Endodermal cell (in vitro differentiated cells): ENCODE measurements at regions not wholly inside any gene's neighbourhood (a gene's known extent, or its start where the extent isn't known, plus 50 kb on each side); places are given as distances from the start of the nearest gene placed in this dataset.
"Not testable (repeated sequence)": the region's sequence is repeated elsewhere in the genome, so short reads cannot be mapped to it uniquely, and the experiment has no call there.

ENCODE experiments used
- DNase-seq: peaks from one replicate; pipeline ENCODE4 v3.0.0-alpha.2; 2017
- H3K27ac ChIP-seq: 2 replicates; pipeline ENCODE4 v1.5.1; 2013; ENCODE audit warnings: mild to moderate bottlenecking, low read depth, low read length, moderate library complexity
- H3K27me3 ChIP-seq: 2 replicates; pipeline ENCODE4 v1.6.1; 2013; ENCODE audit warnings: mild to moderate bottlenecking, low read length, moderate library complexity; ENCODE audit not compliant: insufficient read depth, control insufficient read depth, poor library complexity, severe bottlenecking
- H3K36me3 ChIP-seq: 2 replicates; pipeline ENCODE4 v1.7.0; 2013; ENCODE audit warnings: mild to moderate bottlenecking, low read length, moderate library complexity; ENCODE audit not compliant: control insufficient read depth, insufficient read depth
- H3K4me1 ChIP-seq: one replicate; pipeline ENCODE4 v1.7.0; 2013; ENCODE audit warnings: low read length; ENCODE audit not compliant: control insufficient read depth, insufficient read depth
- H3K4me3 ChIP-seq: 2 replicates; pipeline ENCODE4 v1.5.1; 2013; ENCODE audit warnings: mild to moderate bottlenecking, low read length, moderate library complexity
- H3K9ac ChIP-seq: 2 replicates; pipeline ENCODE4 v1.6.1; 2013; ENCODE audit warnings: mild to moderate bottlenecking, low read length, moderate library complexity; ENCODE audit not compliant: poor library complexity, severe bottlenecking; ENCODE audit errors: extremely low read depth
- H3K9me3 ChIP-seq: 2 replicates; pipeline ENCODE4 v1.6.1; 2013; ENCODE audit warnings: mild to moderate bottlenecking, low read length, moderate library complexity; ENCODE audit not compliant: control insufficient read depth
- H3K27ac Mint-ChIP-seq: 2 replicates; pipeline ENCODE4 v1.8.0; 2020; ENCODE audit warnings: mixed read lengths
- H3K27me3 Mint-ChIP-seq: 2 replicates; pipeline ENCODE4 v1.8.0; 2021; ENCODE audit warnings: mild to moderate bottlenecking, mixed read lengths; ENCODE audit not compliant: insufficient read depth
- H3K36me3 Mint-ChIP-seq: 2 replicates; pipeline ENCODE4 v1.8.0; 2020; ENCODE audit warnings: low read depth, mixed read lengths
- H3K4me1 Mint-ChIP-seq: 2 replicates; pipeline ENCODE4 v1.8.0; 2020; ENCODE audit warnings: mixed read lengths
- H3K4me3 Mint-ChIP-seq: 2 replicates; pipeline ENCODE4 v1.8.0; 2020; ENCODE audit warnings: mild to moderate bottlenecking, moderate library complexity, mixed read lengths
- H3K9me3 Mint-ChIP-seq: 2 replicates; pipeline ENCODE4 v1.8.0; 2020; ENCODE audit warnings: mild to moderate bottlenecking, mixed read lengths
- WGBS, 2 experiments: methylation state at CpG; one replicate each; pipeline versions ENCODE4 v1.1.5 to v1.1.7; 2013; ENCODE audit warnings: missing lambda C conversion rate in 2 of 2, mixed read lengths in 1 of 2; ENCODE audit not compliant: insufficient coverage in 1 of 2, insufficient read length in 1 of 2; 5-methylcytosine and 5-hydroxymethylcytosine counted together
- TF ChIP-seq, protein P1 (sequence below): fragments of 200-600 bp; sonication (generic); conservative IDR thresholded peaks from 2 replicates; pipeline ENCODE4 v1.5.0; 2021; ENCODE audit warnings: antibody characterized with exemption, mild to moderate bottlenecking

DNA sequence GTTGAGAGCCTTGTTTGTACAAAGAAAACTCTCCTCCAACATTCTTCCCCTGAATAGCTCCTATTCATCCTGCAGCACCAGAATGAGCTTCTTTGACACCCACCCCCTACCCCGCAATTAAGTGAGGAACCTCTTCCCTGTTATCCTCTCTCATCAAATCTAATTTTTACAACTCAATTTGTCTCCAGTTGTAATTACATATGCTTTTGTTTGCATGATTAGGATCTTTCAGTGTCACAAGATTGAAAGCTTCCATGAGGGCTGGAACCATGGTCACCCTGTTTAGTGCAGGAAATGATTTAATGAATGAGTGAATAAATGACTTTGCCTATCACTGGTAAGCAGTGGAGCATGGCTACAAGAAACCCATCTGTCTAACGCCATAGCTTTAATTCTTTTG lies 334.6 kb upstream of the KLHL29 start:
- H3K4me3 ChIP-seq, result no peak overlapping the region
- 88 to 97% methylated on average over 1 to 2 of the region's 2 CpGs for WGBS, 2 experiments
- no peak for DNase-seq

DNA sequence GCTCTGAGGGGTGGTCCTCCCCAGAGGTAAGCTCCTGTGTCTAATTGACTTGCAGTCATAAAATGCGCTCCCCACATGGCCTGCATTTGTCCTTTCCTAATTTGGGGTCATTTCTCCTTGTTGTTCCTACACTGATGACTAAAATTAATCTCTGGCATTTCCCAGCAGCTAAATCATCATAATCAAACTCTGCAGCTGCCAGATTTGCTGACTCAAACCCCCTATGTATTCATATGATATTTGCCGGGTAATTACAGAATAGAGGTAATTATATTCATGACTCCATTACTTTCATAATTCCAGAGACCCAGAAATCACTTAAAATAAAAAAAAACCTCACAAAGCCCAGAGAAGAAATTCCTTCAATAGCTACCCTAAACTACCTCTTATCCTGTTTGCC lies 331.4 kb upstream of the KLHL29 start:
- no peaks in the 10 kb centered on the region for H3K9me3 Mint-ChIP-seq
- H3K27ac Mint-ChIP-seq, result no peak overlapping the region
- no peaks in the 10 kb centered on the region for H3K9me3 ChIP-seq
- H3K4me1 ChIP-seq, result no peaks in the 10 kb centered on the region
- DNase-seq, result no peak
- H3K4me1 Mint-ChIP-seq, result no peaks in the 10 kb centered on the region
- H3K4me3 Mint-ChIP-seq, result no peak overlapping the region
- no peak overlapping the region for H3K27ac ChIP-seq
- 88 to 96% methylated on average over 1 to 2 of the region's 2 CpGs for WGBS, 2 experiments
- H3K4me3 ChIP-seq, result no peak overlapping the region
- H3K9ac ChIP-seq, result no peak overlapping the region
- H3K27me3 ChIP-seq, result peaks cover 9% of the 10 kb centered on the region
- H3K36me3 ChIP-seq, result no peaks in the 10 kb centered on the region
- TF ChIP-seq, protein P1, sequence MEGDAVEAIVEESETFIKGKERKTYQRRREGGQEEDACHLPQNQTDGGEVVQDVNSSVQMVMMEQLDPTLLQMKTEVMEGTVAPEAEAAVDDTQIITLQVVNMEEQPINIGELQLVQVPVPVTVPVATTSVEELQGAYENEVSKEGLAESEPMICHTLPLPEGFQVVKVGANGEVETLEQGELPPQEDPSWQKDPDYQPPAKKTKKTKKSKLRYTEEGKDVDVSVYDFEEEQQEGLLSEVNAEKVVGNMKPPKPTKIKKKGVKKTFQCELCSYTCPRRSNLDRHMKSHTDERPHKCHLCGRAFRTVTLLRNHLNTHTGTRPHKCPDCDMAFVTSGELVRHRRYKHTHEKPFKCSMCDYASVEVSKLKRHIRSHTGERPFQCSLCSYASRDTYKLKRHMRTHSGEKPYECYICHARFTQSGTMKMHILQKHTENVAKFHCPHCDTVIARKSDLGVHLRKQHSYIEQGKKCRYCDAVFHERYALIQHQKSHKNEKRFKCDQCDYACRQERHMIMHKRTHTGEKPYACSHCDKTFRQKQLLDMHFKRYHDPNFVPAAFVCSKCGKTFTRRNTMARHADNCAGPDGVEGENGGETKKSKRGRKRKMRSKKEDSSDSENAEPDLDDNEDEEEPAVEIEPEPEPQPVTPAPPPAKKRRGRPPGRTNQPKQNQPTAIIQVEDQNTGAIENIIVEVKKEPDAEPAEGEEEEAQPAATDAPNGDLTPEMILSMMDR, result no peak
- H3K36me3 Mint-ChIP-seq, result no peaks in the 10 kb centered on the region
- peaks cover 7% of the 10 kb centered on the region for H3K27me3 Mint-ChIP-seq

More for the DNA sequence above, 334.6 kb upstream of the KLHL29 start:
- no peaks in the 10 kb centered on the region for H3K4me1 ChIP-seq
- Mint-ChIP-seq H3K4me3 (no peak overlapping the region), H3K27me3 (peaks cover 5% of the 10 kb centered on the region), H3K27ac (no peak overlapping the region), H3K9me3 (no peaks in the 10 kb centered on the region), H3K4me1 (peaks cover 3% of the 10 kb centered on the region), H3K36me3 (no peaks in the 10 kb centered on the region)
- H3K27me3 ChIP-seq, result peaks cover 4% of the 10 kb centered on the region
- H3K9me3 ChIP-seq, result no peaks in the 10 kb centered on the region
- no peak overlapping the region for H3K9ac ChIP-seq
- H3K36me3 ChIP-seq, result no peaks in the 10 kb centered on the region
- TF ChIP-seq, protein P1, result no peak
- H3K27ac ChIP-seq, result no peak overlapping the region

DNA sequence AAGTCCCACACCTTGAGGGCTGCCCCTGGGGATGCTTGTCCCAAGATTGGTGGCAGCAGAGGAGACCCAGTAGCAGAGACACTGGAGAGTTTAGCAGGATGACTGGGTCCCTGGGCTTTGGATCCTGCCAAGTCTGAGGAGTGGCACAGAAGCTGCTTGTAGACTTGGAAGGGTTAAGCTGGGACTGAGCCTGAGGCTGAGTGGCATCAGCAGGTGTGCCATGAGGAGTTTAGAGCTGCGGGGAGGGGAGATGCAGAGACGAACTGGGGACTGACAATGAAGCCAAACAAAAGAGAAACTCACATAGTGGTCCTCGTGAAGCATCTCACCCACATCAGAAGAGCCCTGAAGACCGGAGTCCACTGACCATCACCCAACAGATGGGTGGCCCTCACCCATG lies 329.7 kb upstream of the KLHL29 start:
- H3K36me3 ChIP-seq, result no peaks in the 10 kb centered on the region
- Mint-ChIP-seq H3K27me3 (peaks cover 7% of the 10 kb centered on the region), H3K4me3 (no peak overlapping the region), H3K27ac (no peak overlapping the region), H3K4me1 (no peaks in the 10 kb centered on the region), H3K36me3 (no peaks in the 10 kb centered on the region), H3K9me3 (no peaks in the 10 kb centered on the region)
- 76 to 87% methylated on average over 2 to 4 of the region's 4 CpGs for WGBS, 2 experiments
- no peak for DNase-seq
- H3K9ac ChIP-seq, result no peak overlapping the region
- H3K4me3 ChIP-seq, result no peak overlapping the region
- TF ChIP-seq, protein P1, result no peak
- H3K4me1 ChIP-seq, result no peaks in the 10 kb centered on the region
- H3K27me3 ChIP-seq, result peaks cover 5% of the 10 kb centered on the region
- no peaks in the 10 kb centered on the region for H3K9me3 ChIP-seq
- no peak overlapping the region for H3K27ac ChIP-seq

DNA sequence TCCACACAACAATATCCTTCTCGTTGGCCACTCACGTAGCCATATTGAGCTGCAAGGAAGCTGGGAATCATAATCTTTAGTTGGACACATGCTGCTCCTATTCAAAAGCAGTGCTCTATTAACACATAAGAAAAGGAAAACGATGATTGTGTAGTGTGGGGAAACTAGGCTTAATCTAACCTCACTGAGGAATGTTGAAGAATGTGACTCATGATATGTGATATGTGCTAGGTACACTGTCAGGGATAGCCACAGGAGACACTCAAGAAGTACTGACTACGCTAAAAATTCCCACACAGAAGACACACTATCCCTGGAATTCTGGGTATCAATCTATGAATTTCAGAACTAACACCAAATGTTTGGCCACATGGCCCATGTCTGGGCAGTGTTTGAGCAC lies 328.1 kb upstream of the KLHL29 start:
- not testable (repeated sequence) for H3K4me3 ChIP-seq, H3K4me3 Mint-ChIP-seq, H3K4me1 Mint-ChIP-seq, H3K4me1 ChIP-seq, H3K36me3 ChIP-seq, H3K9ac ChIP-seq, H3K9me3 ChIP-seq, H3K27ac ChIP-seq, H3K9me3 Mint-ChIP-seq, H3K36me3 Mint-ChIP-seq, H3K27ac Mint-ChIP-seq, H3K27me3 ChIP-seq
- peak; percentile 10 for DNase-seq
- 89 to 93% methylated on average over 1 to 4 of the region's 4 CpGs for WGBS, 2 experiments
- peaks cover 10% of the 10 kb centered on the region for H3K27me3 Mint-ChIP-seq
